ELF-1 (cell line): ENCODE measurements at regions not wholly inside any gene's neighbourhood (a gene's known extent, or its start where the extent isn't known, plus 50 kb on each side); places are given as distances from the start of the nearest gene placed in this dataset.

Source experiments
- DNase-seq: peaks from one replicate; pipeline ENCODE4 v3.0.0-alpha.2; 2016; ENCODE audit warnings: low read depth, low spot score

- DNase-seq, result no peak
These were observed 156.0 kb downstream of the MAF start for GRCh38 chr16:79444572-79444971.

- peak; percentile 17 for DNase-seq
These were observed 160.6 kb downstream of the MAF start for GRCh38 chr16:79439901-79440300.

GRCh38 chr16:79437764-79438751 is 162.5 kb downstream of the MAF start:
- peak; percentile 89 for DNase-seq

- DNase-seq, result no peak
These were observed 163.7 kb downstream of the MAF start for GRCh38 chr16:79436885-79437284.

- no peak for DNase-seq
These were observed 165.8 kb downstream of the MAF start for GRCh38 chr16:79434771-79435170.

GRCh38 chr16:79434092-79434491 is 166.4 kb downstream of the MAF start:
- no peak for DNase-seq

GRCh38 chr16:79431923-79432322 is 168.6 kb downstream of the MAF start:
- DNase-seq, result no peak

GRCh38 chr16:79430191-79430678 is 170.3 kb downstream of the MAF start:
- peak; percentile 57 for DNase-seq

- DNase-seq, result peak; percentile 46
These were observed 171.0 kb downstream of the MAF start for GRCh38 chr16:79429381-79430190.

- no peak for DNase-seq
These were observed 173.9 kb downstream of the MAF start for GRCh38 chr16:79426663-79427062.

- no peak for DNase-seq
These were observed 178.5 kb downstream of the MAF start for GRCh38 chr16:79422064-79422463.

- no peak for DNase-seq
These were observed 179.4 kb downstream of the MAF start for GRCh38 chr16:79421126-79421525.

- no peak for DNase-seq
These were observed 180.0 kb downstream of the MAF start for GRCh38 chr16:79420493-79420892.

GRCh38 chr16:79419148-79419547 is 181.4 kb downstream of the MAF start:
- no peak for DNase-seq

GRCh38 chr16:79417601-79418008 is 182.9 kb downstream of the MAF start:
- no peak for DNase-seq

GRCh38 chr16:79415983-79416640 is 184.4 kb downstream of the MAF start:
- DNase-seq, result no peak

- DNase-seq, result peak; percentile 89
These were observed 187.7 kb downstream of the MAF start for GRCh38 chr16:79412783-79413225.

GRCh38 chr16:79411805-79412204 is 188.7 kb downstream of the MAF start:
- no peak for DNase-seq

GRCh38 chr16:79411357-79411756 is 189.2 kb downstream of the MAF start:
- peak; percentile 62 for DNase-seq

- DNase-seq, result no peak
These were observed 190.6 kb downstream of the MAF start for GRCh38 chr16:79409978-79410377.

GRCh38 chr16:79408355-79408754 is 192.2 kb downstream of the MAF start:
- no peak for DNase-seq
